H1 (cell line): ENCODE measurements at regions not wholly inside any gene's neighbourhood (a gene's known extent, or its start where the extent isn't known, plus 50 kb on each side); places are given as distances from the start of the nearest gene placed in this dataset.

ENCODE experiments used
- CTCF ChIA-PET: fragments of 300-600 bp; sonication (Branson Sonifier 250); formaldehyde crosslinking; loops from one replicate; lab custom pipeline; 2021; ENCODE audit not compliant: partially characterized antibody; lab: Charles Lee
- POLR2A ChIA-PET: fragments of 300-600 bp; sonication (Branson Sonifier 250); formaldehyde crosslinking; loops from one replicate; lab custom pipeline; 2021; ENCODE audit warnings: inconsistent platforms; ENCODE audit not compliant: partially characterized antibody; lab: Charles Lee
- DNase-seq, 2 experiments: peaks; one replicate each; pipeline versions ENCODE4 v3.0.0 to v3.0.0-alpha.2; 2010 to 2022; ENCODE audit warnings: low spot score in 2 of 2, low read depth in 1 of 2, mixed read lengths in 1 of 2
- FAIRE-seq: peaks from 2 replicates; lab custom pipeline; 2011; peaks lifted over from hg19 to GRCh38; lab: Jason Lieb, UNC
- H2AFZ ChIP-seq: 2 replicates; pipeline ENCODE4 v1.8.1; 2012; ENCODE audit warnings: low read length, inconsistent platforms
- H2AK5ac ChIP-seq: 2 replicates; pipeline ENCODE4 v1.6.1; 2013; ENCODE audit warnings: low read depth, low read length
- H2BK120ac ChIP-seq: replicated peaks from 2 replicates; pipeline ENCODE3; 2013; ENCODE audit warnings: low read depth, low read length, inconsistent platforms
- H2BK12ac ChIP-seq: 2 replicates; pipeline ENCODE4 v1.6.1; 2013; ENCODE audit warnings: low read depth, low read length
- H2BK15ac ChIP-seq: 2 replicates; pipeline ENCODE4 v1.6.1; 2013; ENCODE audit warnings: low read length
- H2BK20ac ChIP-seq: 2 replicates; pipeline ENCODE4 v1.6.1; 2013; ENCODE audit warnings: low read length
- H2BK5ac ChIP-seq: 2 replicates; pipeline ENCODE4 v1.6.1; 2013; ENCODE audit warnings: low read depth, low read length
- H3K14ac ChIP-seq: 2 replicates; pipeline ENCODE4 v1.6.1; 2013; ENCODE audit warnings: inconsistent platforms; ENCODE audit not compliant: insufficient read length
- H3K18ac ChIP-seq: 2 replicates; pipeline ENCODE4 v1.6.1; 2013; ENCODE audit warnings: low read length; ENCODE audit errors: extremely low read depth
- H3K23ac ChIP-seq: 2 replicates; pipeline ENCODE4 v1.6.1; 2013; ENCODE audit warnings: inconsistent platforms; ENCODE audit not compliant: insufficient read length
- H3K23me2 ChIP-seq: 2 replicates; pipeline ENCODE4 v1.6.1; 2013; ENCODE audit warnings: low read depth, low read length
- H3K27ac ChIP-seq: 2 replicates; pipeline ENCODE4 v1.6.1; 2011; ENCODE audit warnings: low read depth, low read length, inconsistent platforms
- H3K27me3 ChIP-seq, 4 experiments: replicated peaks in 1 of 4; 1 replicate in 1 of 4; 2 replicates in 3 of 4; pipeline versions ENCODE4 v1.6.1 to v1.8.1; 2011 to 2013; ENCODE audit warnings: low read length in 3 of 4, mild to moderate bottlenecking in 3 of 4, inconsistent platforms in 2 of 4, mixed read lengths in 2 of 4, moderate library complexity in 1 of 4; ENCODE audit not compliant: control insufficient read depth in 3 of 4, insufficient read depth in 3 of 4; ENCODE audit errors: extremely low read depth in 1 of 4
- H3K36me3 ChIP-seq, 4 experiments: 2 replicates each; pipeline versions ENCODE4 v1.6.1 to v1.8.1; 2011 to 2013; ENCODE audit warnings: mild to moderate bottlenecking in 4 of 4, low read length in 3 of 4, moderate library complexity in 2 of 4, control low read depth in 1 of 4, inconsistent platforms in 1 of 4; ENCODE audit not compliant: insufficient read depth in 4 of 4, control insufficient read depth in 2 of 4
- H3K4ac ChIP-seq: replicated peaks from 2 replicates; pipeline ENCODE3; 2013; ENCODE audit warnings: low read length, low read depth, mixed read lengths, inconsistent platforms; ENCODE audit not compliant: insufficient read length
- H3K4me1 ChIP-seq, 4 experiments: replicated peaks in 1 of 4; 1 replicate in 1 of 4; 2 replicates in 3 of 4; pipeline versions ENCODE4 v1.6.1 to v1.8.1; 2011 to 2013; ENCODE audit warnings: low read length in 3 of 4, inconsistent platforms in 2 of 4, mixed read lengths in 1 of 4; ENCODE audit not compliant: insufficient read depth in 4 of 4, control insufficient read depth in 3 of 4
- H3K4me2 ChIP-seq, 2 experiments: 2 replicates each; pipeline versions ENCODE4 v1.6.1 to v1.8.1; 2011 to 2013; ENCODE audit warnings: low read depth in 2 of 2, low read length in 2 of 2, control low read depth in 1 of 2, inconsistent platforms in 1 of 2, mild to moderate bottlenecking in 1 of 2; ENCODE audit not compliant: insufficient read depth in 1 of 2
- H3K4me3 ChIP-seq, 4 experiments: fragments of 200-600, 300-600 bp in 1 of 4; sonication (generic), shearing (Covaris generic), sonication (Bioruptor Twin) in 1 of 4; 2 replicates each; pipeline versions ENCODE4 v1.5.1 to v1.8.1; 2011 to 2016; ENCODE audit warnings: low read length in 4 of 4, low read depth in 3 of 4, control low read depth in 2 of 4, inconsistent platforms in 2 of 4, mild to moderate bottlenecking in 2 of 4, mixed read lengths in 1 of 4, moderate library complexity in 1 of 4; ENCODE audit not compliant: insufficient read depth in 2 of 4; ENCODE audit errors: extremely low read depth in 1 of 4
- H3K56ac ChIP-seq: replicated peaks from 2 replicates; pipeline ENCODE3; 2013; ENCODE audit warnings: low read depth, mild to moderate bottlenecking, mixed read lengths, low read length, inconsistent platforms; ENCODE audit not compliant: insufficient read length
- H3K79me1 ChIP-seq: 2 replicates; pipeline ENCODE4 v1.6.1; 2013; ENCODE audit warnings: low read depth, low read length, control low read depth
- H3K79me2 ChIP-seq, 2 experiments: 2 replicates each; pipeline versions ENCODE4 v1.6.1 to v1.8.1; 2012 to 2013; ENCODE audit warnings: low read length in 2 of 2, mild to moderate bottlenecking in 2 of 2, inconsistent platforms in 1 of 2; ENCODE audit not compliant: insufficient read depth in 2 of 2, control insufficient read depth in 1 of 2
- H3K9ac ChIP-seq, 4 experiments: replicated peaks in 1 of 4; 1 replicate in 1 of 4; 2 replicates in 3 of 4; pipeline versions ENCODE4 v1.6.1 to v1.8.1; 2011 to 2013; ENCODE audit warnings: low read depth in 3 of 4, low read length in 3 of 4, control low read depth in 2 of 4, mild to moderate bottlenecking in 2 of 4, moderate library complexity in 2 of 4, inconsistent platforms in 1 of 4; ENCODE audit errors: extremely low read depth in 1 of 4
- H3K9me3 ChIP-seq, 2 experiments: 2 replicates each; pipeline versions ENCODE4 v1.6.1 to v1.8.1; 2012 to 2013; ENCODE audit warnings: mild to moderate bottlenecking in 2 of 2, moderate library complexity in 2 of 2, control low read depth in 1 of 2, inconsistent platforms in 1 of 2, low read depth in 1 of 2, low read length in 1 of 2, mixed read lengths in 1 of 2; ENCODE audit not compliant: insufficient read depth in 2 of 2
- H4K20me1 ChIP-seq, 2 experiments: replicated peaks in 1 of 2; 2 replicates each; pipeline versions ENCODE3 to v1.8.1; 2011 to 2013; ENCODE audit warnings: inconsistent platforms in 2 of 2, low read length in 2 of 2, mild to moderate bottlenecking in 1 of 2; ENCODE audit not compliant: insufficient read depth in 2 of 2, control insufficient read depth in 1 of 2
- H4K5ac ChIP-seq: 2 replicates; pipeline ENCODE4 v1.6.1; 2013; ENCODE audit warnings: low read length, low read depth, mixed read lengths, inconsistent platforms; ENCODE audit not compliant: insufficient read length
- H4K8ac ChIP-seq: 2 replicates; pipeline ENCODE4 v1.8.0; 2013; ENCODE audit warnings: mild to moderate bottlenecking, moderate library complexity, low read length, inconsistent platforms; ENCODE audit not compliant: insufficient read depth; ENCODE audit errors: extremely low read depth
- H4K91ac ChIP-seq: replicated peaks from 2 replicates; pipeline ENCODE3; 2013; ENCODE audit warnings: low read length, mixed read lengths, inconsistent platforms; ENCODE audit not compliant: insufficient read length
- BACH1 ChIP-seq: IDR thresholded peaks from 2 replicates; pipeline ENCODE4 v1.6.1; 2012; ENCODE audit warnings: low read length, improper control_type of control experiment
- CTBP2 ChIP-seq: IDR thresholded peaks from 2 replicates; pipeline ENCODE4 v1.7.0; 2011; ENCODE audit warnings: borderline replicate concordance, mild to moderate bottlenecking, moderate library complexity, mixed read lengths, low read length; ENCODE audit not compliant: insufficient read depth, insufficient read length
- GABPA ChIP-seq: IDR thresholded peaks from 2 replicates; pipeline ENCODE4 v1.6.1; 2011; ENCODE audit warnings: mild to moderate bottlenecking, low read length, moderate library complexity, borderline replicate concordance; ENCODE audit not compliant: insufficient read depth
- HDAC2 ChIP-seq, 2 experiments: fragments of 300-600 bp in 1 of 2; sonication (generic) in 1 of 2; IDR thresholded peaks; 2 replicates each; pipeline ENCODE4 v1.6.1; 2011 to 2012; ENCODE audit warnings: low read depth in 2 of 2, low read length in 2 of 2, mild to moderate bottlenecking in 2 of 2, moderate library complexity in 2 of 2, borderline replicate concordance in 1 of 2, inconsistent platforms in 1 of 2
- JUN ChIP-seq: IDR thresholded peaks from 2 replicates; pipeline ENCODE4 v1.6.1; 2011; ENCODE audit warnings: low read depth, mild to moderate bottlenecking, improper control_type of control experiment, low read length
- PHF8 ChIP-seq: fragments of 200-600 bp; sonication (generic); conservative IDR thresholded peaks from 2 replicates; pipeline ENCODE4 v1.7.1; 2012; ENCODE audit warnings: low read depth, mild to moderate bottlenecking, inconsistent platforms, low read length, moderate library complexity
- SP2 ChIP-seq: IDR thresholded peaks from 2 replicates; pipeline ENCODE4 v1.6.1; 2012; ENCODE audit warnings: mild to moderate bottlenecking, low read length, inconsistent platforms
- TAF7 ChIP-seq: optimal IDR thresholded peaks from 2 replicates; pipeline ENCODE3; 2011; ENCODE audit warnings: low read depth, mild to moderate bottlenecking, inconsistent platforms, low read length, moderate library complexity, borderline replicate concordance
- TCF12 ChIP-seq: IDR thresholded peaks from 2 replicates; pipeline ENCODE4 v1.6.1; 2011; ENCODE audit warnings: low read depth, mild to moderate bottlenecking, low read length
- ZNF274 ChIP-seq: IDR thresholded peaks from 2 replicates; pipeline ENCODE4 v1.7.0; 2012; ENCODE audit warnings: low read length, borderline replicate concordance; ENCODE audit errors: extremely low read depth
- WGBS, 2 experiments: shearing (Covaris generic) in 1 of 2; methylation state at CpG; one replicate each; pipeline versions ENCODE4 v1.1.6 to v1.1.7; 2013 to 2015; ENCODE audit warnings: low lambda C conversion rate in 2 of 2, mixed read lengths in 2 of 2, inconsistent platforms in 1 of 2, low coverage in 1 of 2, missing lambda C conversion rate in 1 of 2; ENCODE audit not compliant: insufficient replicate concordance in 2 of 2, insufficient coverage in 1 of 2, insufficient read length in 1 of 2; ENCODE audit errors: extremely low coverage in 1 of 2, missing lambda C conversion rate in 1 of 2; 5-methylcytosine and 5-hydroxymethylcytosine counted together
- TF ChIP-seq, protein P1 (sequence below), 3 experiments: IDR thresholded peaks; 1 replicate in 2 of 3; 2 replicates in 1 of 3; pipeline versions ENCODE4 v1.5.1 to v1.6.1; 2011; ENCODE audit warnings: low read length in 3 of 3, mild to moderate bottlenecking in 3 of 3, inconsistent platforms in 2 of 3, low read depth in 1 of 3, moderate library complexity in 1 of 3; ENCODE audit not compliant: insufficient read depth in 1 of 3; ENCODE audit errors: control extremely low read depth in 1 of 3

DNA sequence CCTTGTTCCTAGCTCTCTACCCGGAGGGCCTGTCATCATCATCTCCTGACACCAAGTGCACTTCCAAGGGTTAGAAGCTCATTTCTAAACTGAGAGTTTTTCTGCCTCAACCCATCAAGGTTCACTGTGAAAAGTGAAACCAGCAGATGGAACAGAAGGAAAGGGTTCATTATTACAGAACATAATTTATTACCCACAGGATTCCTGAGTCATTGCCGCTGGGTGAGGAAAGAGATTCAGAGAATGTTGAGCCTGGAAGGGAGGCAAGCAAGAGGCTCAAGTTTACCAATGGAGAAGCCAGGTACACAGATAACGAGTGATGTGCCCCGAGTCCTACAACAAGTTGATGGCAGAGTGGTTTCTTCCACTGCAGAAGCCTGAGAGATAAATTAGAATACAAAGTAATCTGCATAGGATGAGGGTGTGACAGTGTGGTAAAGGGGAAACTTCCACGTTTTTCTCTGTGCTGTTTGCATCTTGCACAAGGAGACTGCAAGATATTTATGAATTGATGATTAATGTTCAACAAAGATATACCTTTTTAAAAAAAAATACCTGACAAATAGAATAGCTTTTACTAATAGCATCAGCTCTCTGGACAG lies 80.5 kb upstream of the SETMAR start:
- CTCF ChIA-PET = interaction anchor here (0.9 kb wide), 1 partner anchor 20 kb away, joined by 3 read pairs; no protein-coding TSS in a partner anchor
- Histone ChIP-seq H2AFZ (no peak overlapping the region), H3K27ac (no peak overlapping the region), H4K5ac (no peak overlapping the region), H3K79me1 (no peaks in the 10 kb centered on the region), H3K79me2 (no peaks in the 10 kb centered on the region), H2BK5ac (no peak overlapping the region), H2BK120ac (no peak overlapping the region), H3K18ac (no peak overlapping the region), H3K56ac (no peak overlapping the region), H3K9me3 (no peaks in the 10 kb centered on the region), H4K8ac (no peak overlapping the region), H2AK5ac (no peak overlapping the region), H2BK20ac (no peak overlapping the region), H3K36me3 (no peaks in the 10 kb centered on the region), H2BK12ac (no peak overlapping the region), H3K23ac (no peak overlapping the region), H4K91ac (no peak overlapping the region), H3K4me1 (no peaks in the 10 kb centered on the region), H2BK15ac (no peak overlapping the region), H3K27me3 (no peaks in the 10 kb centered on the region), H4K20me1 (no peaks in the 10 kb centered on the region), H3K14ac (no peak overlapping the region), H3K4ac (no peak overlapping the region), H3K4me2 (no peak overlapping the region), H3K23me2 (no peaks in the 10 kb centered on the region), H3K9ac (no peak overlapping the region), H3K4me3 (no peak overlapping the region)
- no peak for DNase-seq
- 85% methylated on average over 5 of the region's 5 CpGs; no CpG with 5 or more reads in 1 of the 2 experiments for WGBS, 2 experiments
- FAIRE-seq = no peak
- POLR2A ChIA-PET = no interaction called here
- TF ChIP-seq TCF12 = no peak
- TF ChIP-seq BACH1 = no peak
- no peak for TF ChIP-seq ZNF274
- TF ChIP-seq TAF7 = no peak
- TF ChIP-seq PHF8 = no peak
- no peak for TF ChIP-seq GABPA
- no peak for TF ChIP-seq CTBP2
- TF ChIP-seq JUN = no peak
- TF ChIP-seq, protein P1, sequence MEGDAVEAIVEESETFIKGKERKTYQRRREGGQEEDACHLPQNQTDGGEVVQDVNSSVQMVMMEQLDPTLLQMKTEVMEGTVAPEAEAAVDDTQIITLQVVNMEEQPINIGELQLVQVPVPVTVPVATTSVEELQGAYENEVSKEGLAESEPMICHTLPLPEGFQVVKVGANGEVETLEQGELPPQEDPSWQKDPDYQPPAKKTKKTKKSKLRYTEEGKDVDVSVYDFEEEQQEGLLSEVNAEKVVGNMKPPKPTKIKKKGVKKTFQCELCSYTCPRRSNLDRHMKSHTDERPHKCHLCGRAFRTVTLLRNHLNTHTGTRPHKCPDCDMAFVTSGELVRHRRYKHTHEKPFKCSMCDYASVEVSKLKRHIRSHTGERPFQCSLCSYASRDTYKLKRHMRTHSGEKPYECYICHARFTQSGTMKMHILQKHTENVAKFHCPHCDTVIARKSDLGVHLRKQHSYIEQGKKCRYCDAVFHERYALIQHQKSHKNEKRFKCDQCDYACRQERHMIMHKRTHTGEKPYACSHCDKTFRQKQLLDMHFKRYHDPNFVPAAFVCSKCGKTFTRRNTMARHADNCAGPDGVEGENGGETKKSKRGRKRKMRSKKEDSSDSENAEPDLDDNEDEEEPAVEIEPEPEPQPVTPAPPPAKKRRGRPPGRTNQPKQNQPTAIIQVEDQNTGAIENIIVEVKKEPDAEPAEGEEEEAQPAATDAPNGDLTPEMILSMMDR (IDR thresholded peaks at IDR 0.05; ENCODE audit: control extremely low read depth in 1 of 3, insufficient read depth in 1 of 3, low read depth in 1 of 3, low read length in 3 of 3) = no peak
- TF ChIP-seq SP2 = no peak
- TF ChIP-seq HDAC2 (IDR thresholded peaks at IDR 0.05; ENCODE audit: borderline replicate concordance in 1 of 2, low read depth in 2 of 2, low read length in 2 of 2) = no peak
